ENCODE measurements at regions not wholly inside any gene's neighbourhood (a gene's known extent, or its start where the extent isn't known, plus 50 kb on each side); places are given as distances from the start of the nearest gene placed in this dataset.

DNA sequence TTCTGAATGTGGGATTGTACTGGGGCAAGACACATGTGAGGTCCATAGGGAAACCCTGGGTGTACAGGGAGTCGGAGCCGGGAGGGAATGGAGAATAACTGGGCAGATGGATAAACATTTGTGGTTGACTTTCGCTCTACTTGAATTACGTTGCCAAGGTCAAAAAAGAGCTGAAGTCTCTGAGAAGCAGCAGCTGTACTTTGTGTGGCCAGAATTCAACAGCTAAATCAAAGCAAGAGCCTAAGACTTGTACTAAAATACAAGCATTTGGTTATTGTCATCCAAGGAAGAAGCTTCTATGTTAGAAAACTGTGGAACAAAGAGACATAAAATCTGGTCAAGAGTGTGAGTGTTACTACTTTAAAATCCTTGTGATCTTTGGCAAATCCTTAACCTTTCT, 457.2 kb downstream of the ARL4A start:
- TF ChIP-seq CTCF (IDR thresholded peaks at IDR 0.05) (no peak), POLR2AphosphoS5 (IDR thresholded peaks at IDR 0.05) (no peak), EP300 (IDR thresholded peaks at IDR 0.05) (no peak), POLR2A (IDR thresholded peaks at IDR 0.05) (no peak)
